Parathyroid adenoma (tissue), 2 donors: ENCODE measurements at regions not wholly inside any gene's neighbourhood (a gene's known extent, or its start where the extent isn't known, plus 50 kb on each side); places are given as distances from the start of the nearest gene placed in this dataset.

ENCODE experiments used
- H2AFZ ChIP-seq: fragments of 300-600 bp; sonication (generic); one replicate; pipeline ENCODE4 v1.7.0; 2017; ENCODE audit warnings: antibody characterized with exemption, mild to moderate bottlenecking
- H3K27ac ChIP-seq: fragments of 300-600 bp; sonication (generic); one replicate; pipeline ENCODE4 v1.7.0; 2017
- H3K27me3 ChIP-seq: fragments of 300-600 bp; sonication (generic); one replicate; pipeline ENCODE4 v1.7.0; 2017; ENCODE audit warnings: low read length; ENCODE audit not compliant: control insufficient read depth, insufficient read depth
- H3K36me3 ChIP-seq: fragments of 300-600 bp; sonication (generic); one replicate; pipeline ENCODE4 v1.7.0; 2017; ENCODE audit warnings: low read length; ENCODE audit not compliant: control insufficient read depth, insufficient read depth
- H3K4me1 ChIP-seq: fragments of 300-600 bp; sonication (generic); one replicate; pipeline ENCODE4 v1.7.0; 2017; ENCODE audit warnings: control low read depth
- H3K4me2 ChIP-seq: fragments of 300-600 bp; sonication (generic); one replicate; pipeline ENCODE4 v1.7.0; 2017; ENCODE audit warnings: low read length
- H3K4me3 ChIP-seq: fragments of 300-600 bp; sonication (generic); one replicate; pipeline ENCODE4 v1.7.0; 2017; ENCODE audit warnings: low read depth, low read length
- H3K79me2 ChIP-seq: fragments of 300-600 bp; sonication (generic); one replicate; pipeline ENCODE4 v1.7.0; 2017; ENCODE audit warnings: control low read depth
- H3K9ac ChIP-seq: fragments of 300-600 bp; sonication (generic); one replicate; pipeline ENCODE4 v1.7.0; 2017; ENCODE audit warnings: mild to moderate bottlenecking
- H3K9me3 ChIP-seq: fragments of 300-600 bp; sonication (generic); one replicate; pipeline ENCODE4 v1.7.0; 2017; ENCODE audit warnings: low read length; ENCODE audit not compliant: control insufficient read depth
- CTCF ChIP-seq: fragments of 300-600 bp; sonication (generic); IDR thresholded peaks from one replicate; pipeline ENCODE4 v1.7.0; 2017; ENCODE audit warnings: antibody characterized with exemption, mild to moderate bottlenecking
- donor health status: primary hyperparathyroidism.

GRCh38 chr4:153034681-153035080, 98.6 kb downstream of the FHDC1 start:
- Histone ChIP-seq H3K27ac (no peak overlapping the region), H3K4me3 (no peak overlapping the region)

GRCh38 chr4:153036931-153037482, 100.9 kb downstream of the FHDC1 start:
- Histone ChIP-seq H3K27me3 (no peaks in the 10 kb centered on the region), H3K4me3 (no peak overlapping the region), H3K9me3 (peaks cover 4% of the 10 kb centered on the region), H3K4me1 (no peaks in the 10 kb centered on the region), H3K36me3 (no peaks in the 10 kb centered on the region), H3K27ac (no peak overlapping the region), H3K9ac (no peak overlapping the region), H3K4me2 (no peak overlapping the region), H3K79me2 (no peaks in the 10 kb centered on the region), H2AFZ (no peak overlapping the region)
- TF ChIP-seq CTCF, result no peak

More at GRCh38 chr4:153034681-153035080, 98.6 kb downstream of the FHDC1 start:
- Histone ChIP-seq H2AFZ (no peak overlapping the region), H3K4me2 (no peak overlapping the region), H3K4me1 (no peaks in the 10 kb centered on the region), H3K79me2 (no peaks in the 10 kb centered on the region), H3K9ac (no peak overlapping the region), H3K36me3 (no peaks in the 10 kb centered on the region), H3K9me3 (no peaks in the 10 kb centered on the region), H3K27me3 (no peaks in the 10 kb centered on the region)
- no peak for TF ChIP-seq CTCF

GRCh38 chr4:153038623-153039311, 102.6 kb downstream of the FHDC1 start:
- Histone ChIP-seq H3K27me3 (no peaks in the 10 kb centered on the region), H3K9me3 (peaks cover 4% of the 10 kb centered on the region), H3K4me1 (no peaks in the 10 kb centered on the region), H3K79me2 (no peaks in the 10 kb centered on the region), H3K4me2 (no peak overlapping the region), H2AFZ (no peak overlapping the region), H3K4me3 (no peak overlapping the region), H3K27ac (no peak overlapping the region), H3K9ac (no peak overlapping the region), H3K36me3 (no peaks in the 10 kb centered on the region)
- TF ChIP-seq CTCF, result no peak

GRCh38 chr4:153039542-153040185, 103.5 kb downstream of the FHDC1 start:
- H3K4me3 ChIP-seq, result no peak overlapping the region
- no peak overlapping the region for H3K4me2 ChIP-seq
- H3K27ac ChIP-seq, result no peak overlapping the region
- peaks cover 4% of the 10 kb centered on the region for H3K9me3 ChIP-seq
- no peak overlapping the region for H2AFZ ChIP-seq
- TF ChIP-seq CTCF, result no peak
- no peak overlapping the region for H3K9ac ChIP-seq
- H3K36me3 ChIP-seq, result no peaks in the 10 kb centered on the region
- H3K4me1 ChIP-seq, result no peaks in the 10 kb centered on the region
- no peaks in the 10 kb centered on the region for H3K79me2 ChIP-seq
- H3K27me3 ChIP-seq, result no peaks in the 10 kb centered on the region
